ENCODE measurements at regions not wholly inside any gene's neighbourhood (a gene's known extent, or its start where the extent isn't known, plus 50 kb on each side); places are given as distances from the start of the nearest gene placed in this dataset.

GRCh38 chr16:51886456-51886855 is 660.5 kb downstream of the TOX3 start:
- Histone ChIP-seq H4K20me1 (ENCODE audit: insufficient read depth, poor library complexity, severe bottlenecking) (no peaks in the 10 kb centered on the region), H3K4me3 (no peak overlapping the region), H3K9me3 (ENCODE audit: low read depth) (no peaks in the 10 kb centered on the region), H3K27me3 (no peaks in the 10 kb centered on the region), H3K27ac (no peak overlapping the region), H3K79me2 (no peaks in the 10 kb centered on the region), H3K4me2 (no peak overlapping the region), H3K4me1 (ENCODE audit: insufficient read depth) (no peaks in the 10 kb centered on the region), H2AFZ (no peak overlapping the region), H3K9me2 (replicated peaks; ENCODE audit: insufficient read depth) (no peaks in the 10 kb centered on the region), H3K36me3 (replicated peaks; ENCODE audit: insufficient read depth, low read depth) (no peaks in the 10 kb centered on the region)
- 96% methylated on average over 2 of the region's 2 CpGs for WGBS (ENCODE audit: low lambda C conversion rate, missing lambda C conversion rate)
- DNase-seq (ENCODE audit: low spot score), result no peak
- TF ChIP-seq EZH2 (IDR thresholded peaks at IDR 0.05; ENCODE audit: borderline replicate concordance) (no peak), CTCF (IDR thresholded peaks at IDR 0.05; ENCODE audit: poor library complexity) (no peak), EZH2phosphoT487 (IDR thresholded peaks at IDR 0.05; ENCODE audit: low read depth, severe bottlenecking, unreplicated experiment) (no peak)

- no peak overlapping the region for H2AFZ ChIP-seq
Observed at GRCh38 chr16:51884773-51885172, 662.2 kb downstream of the TOX3 start.

GRCh38 chr16:51881731-51882130 is 665.2 kb downstream of the TOX3 start:
- no peaks in the 10 kb centered on the region for H3K9me3 ChIP-seq (ENCODE audit: low read depth)
- no peak overlapping the region for H2AFZ ChIP-seq
- H4K20me1 ChIP-seq (ENCODE audit: insufficient read depth, poor library complexity, severe bottlenecking), result no peaks in the 10 kb centered on the region
- H3K4me1 ChIP-seq (ENCODE audit: insufficient read depth), result no peaks in the 10 kb centered on the region
- H3K27ac ChIP-seq, result no peak overlapping the region
- WGBS (ENCODE audit: low lambda C conversion rate, missing lambda C conversion rate), result 88% methylated on average over 3 of the region's 3 CpGs
- no peak overlapping the region for H3K4me3 ChIP-seq
- H3K27me3 ChIP-seq, result no peaks in the 10 kb centered on the region
- H3K79me2 ChIP-seq, result no peaks in the 10 kb centered on the region
- no peak overlapping the region for H3K4me2 ChIP-seq
- no peaks in the 10 kb centered on the region for H3K36me3 ChIP-seq (replicated peaks; ENCODE audit: insufficient read depth, low read depth)
- no peaks in the 10 kb centered on the region for H3K9me2 ChIP-seq (replicated peaks; ENCODE audit: insufficient read depth)
- DNase-seq (ENCODE audit: low spot score), result no peak
- TF ChIP-seq EZH2 (IDR thresholded peaks at IDR 0.05; ENCODE audit: borderline replicate concordance) (no peak), CTCF (IDR thresholded peaks at IDR 0.05; ENCODE audit: poor library complexity) (no peak), EZH2phosphoT487 (IDR thresholded peaks at IDR 0.05; ENCODE audit: low read depth, severe bottlenecking, unreplicated experiment) (no peak)

More at GRCh38 chr16:51884773-51885172, 662.2 kb downstream of the TOX3 start:
- no peaks in the 10 kb centered on the region for H3K36me3 ChIP-seq (replicated peaks; ENCODE audit: insufficient read depth, low read depth)
- no peak for TF ChIP-seq CTCF (IDR thresholded peaks at IDR 0.05; ENCODE audit: poor library complexity)
- TF ChIP-seq EZH2 (IDR thresholded peaks at IDR 0.05; ENCODE audit: borderline replicate concordance), result no peak
- H3K4me2 ChIP-seq, result no peak overlapping the region
- DNase-seq (ENCODE audit: low spot score), result no peak
- H3K9me3 ChIP-seq (ENCODE audit: low read depth), result no peaks in the 10 kb centered on the region
- 90% methylated on average over 2 of the region's 2 CpGs for WGBS (ENCODE audit: low lambda C conversion rate, missing lambda C conversion rate)
- H3K27me3 ChIP-seq, result no peaks in the 10 kb centered on the region
- H4K20me1 ChIP-seq (ENCODE audit: insufficient read depth, poor library complexity, severe bottlenecking), result no peaks in the 10 kb centered on the region
- no peaks in the 10 kb centered on the region for H3K79me2 ChIP-seq
- no peaks in the 10 kb centered on the region for H3K4me1 ChIP-seq (ENCODE audit: insufficient read depth)
- H3K27ac ChIP-seq, result no peak overlapping the region
- H3K9me2 ChIP-seq (replicated peaks; ENCODE audit: insufficient read depth), result no peaks in the 10 kb centered on the region
- no peak overlapping the region for H3K4me3 ChIP-seq

- Histone ChIP-seq H3K9me3 (ENCODE audit: low read depth) (no peaks in the 10 kb centered on the region), H4K20me1 (ENCODE audit: insufficient read depth, poor library complexity, severe bottlenecking) (no peaks in the 10 kb centered on the region), H3K79me2 (no peaks in the 10 kb centered on the region), H3K36me3 (replicated peaks; ENCODE audit: insufficient read depth, low read depth) (no peaks in the 10 kb centered on the region), H3K27ac (no peak overlapping the region), H3K4me1 (ENCODE audit: insufficient read depth) (no peaks in the 10 kb centered on the region), H3K4me3 (no peak overlapping the region), H3K4me2 (no peak overlapping the region), H2AFZ (no peak overlapping the region), H3K27me3 (no peaks in the 10 kb centered on the region), H3K9me2 (replicated peaks; ENCODE audit: insufficient read depth) (no peaks in the 10 kb centered on the region)
- whole genome bisulfite sequencing (ENCODE audit: low lambda C conversion rate, missing lambda C conversion rate), result 55% methylated on average over 4 of the region's 4 CpGs
- no peak for DNase-seq (ENCODE audit: low spot score)
- TF ChIP-seq EZH2 (IDR thresholded peaks at IDR 0.05; ENCODE audit: borderline replicate concordance) (no peak), CTCF (IDR thresholded peaks at IDR 0.05; ENCODE audit: poor library complexity) (no peak), EZH2phosphoT487 (IDR thresholded peaks at IDR 0.05; ENCODE audit: low read depth, severe bottlenecking, unreplicated experiment) (no peak)
Observed at GRCh38 chr16:51880776-51881175, 666.2 kb downstream of the TOX3 start.
